MCF 10A (cell line): ENCODE measurements at regions not wholly inside any gene's neighbourhood (a gene's known extent, or its start where the extent isn't known, plus 50 kb on each side); places are given as distances from the start of the nearest gene placed in this dataset.
A peak's percentile ranks its signal among the peaks of the same experiment; 100 is the strongest.

ENCODE experiments used
- BruUV-seq: library from RNA; stranded (reverse); fragments of 400-500 nt; replicated peaks from 2 replicates; lab custom pipeline; 2021; lab: Mats Ljungman, UMichigan
- CTCF ChIA-PET: fragments of 300-600 bp; sonication (Branson Sonifier 250); formaldehyde crosslinking; extraction: SDS; loops from one replicate; lab custom pipeline; 2021; ENCODE audit warnings: antibody characterized with exemption, inconsistent platforms; lab: Yijun Ruan, JAX
- POLR2A ChIA-PET: fragments of 300-600, 350-650 bp; sonication (Branson Sonifier 250); formaldehyde crosslinking; extraction: SDS; loops from one replicate; lab custom pipeline; 2020; ENCODE audit warnings: antibody characterized with exemption, inconsistent platforms; lab: Yijun Ruan, JAX
- DNase-seq: peaks from one replicate; pipeline ENCODE4 v3.0.0-alpha.2; 2018; ENCODE audit not compliant: unreplicated experiment
- H3K27ac Mint-ChIP-seq: one replicate; pipeline ENCODE4 v1.8.0; 2022; ENCODE audit warnings: mild to moderate bottlenecking, low read depth, mixed read lengths; ENCODE audit not compliant: unreplicated experiment
- H3K27me3 Mint-ChIP-seq: one replicate; pipeline ENCODE4 v1.8.0; 2022; ENCODE audit warnings: mixed read lengths; ENCODE audit not compliant: insufficient read depth, unreplicated experiment
- H3K36me3 Mint-ChIP-seq: one replicate; pipeline ENCODE4 v1.8.0; 2022; ENCODE audit warnings: mild to moderate bottlenecking, moderate library complexity, mixed read lengths; ENCODE audit not compliant: insufficient read depth, unreplicated experiment
- H3K4me1 Mint-ChIP-seq: one replicate; pipeline ENCODE4 v1.8.0; 2022; ENCODE audit warnings: mixed read lengths; ENCODE audit not compliant: insufficient read depth, unreplicated experiment
- H3K4me3 Mint-ChIP-seq: one replicate; pipeline ENCODE4 v1.8.0; 2022; ENCODE audit warnings: mild to moderate bottlenecking, moderate library complexity, mixed read lengths; ENCODE audit not compliant: unreplicated experiment
- H3K9me3 Mint-ChIP-seq: one replicate; pipeline ENCODE4 v1.8.0; 2022; ENCODE audit warnings: mixed read lengths; ENCODE audit not compliant: unreplicated experiment
- CTCF ChIP-seq: fragments of 200-600 bp; IDR thresholded peaks from one replicate; pipeline ENCODE4 v1.8.0; 2022; ENCODE audit warnings: antibody characterized with exemption, mild to moderate bottlenecking; ENCODE audit not compliant: unreplicated experiment
- intact Hi-C: fragments of 100-400 bp; cut with micrococcal nuclease; formaldehyde crosslinking; loops from 2 replicates; pipeline ENCODE4 v1.14.1; 2022

DNA sequence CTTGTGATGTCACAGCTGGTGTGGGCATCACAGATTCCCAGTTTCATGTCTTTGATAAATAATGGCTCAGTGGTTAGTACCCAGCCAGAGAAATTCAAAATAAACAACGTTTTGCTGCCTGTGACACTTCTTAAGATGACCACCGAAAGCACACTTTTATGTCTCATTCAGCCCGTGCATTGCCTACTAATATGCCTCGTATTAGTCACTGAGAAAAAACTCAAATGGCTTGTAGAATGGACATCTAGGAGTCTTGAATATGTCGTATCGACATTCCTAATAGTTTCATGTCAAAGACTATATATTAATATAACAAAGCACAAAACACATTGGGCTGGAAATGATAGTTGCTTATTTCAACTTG lies 103.9 kb upstream of the FAT1 start:
- Mint-ChIP-seq H3K4me3 (no peak overlapping the region), H3K36me3 (no peaks in the 10 kb centered on the region), H3K4me1 (peaks cover 19% of the 10 kb centered on the region), H3K9me3 (no peaks in the 10 kb centered on the region), H3K27me3 (no peaks in the 10 kb centered on the region), H3K27ac (no peak overlapping the region)
- no TSS peak for BruUV-seq
- CTCF ChIA-PET, result no interaction called here
- TF ChIP-seq CTCF, result no peak
- intact Hi-C loops, result no loop called here
- no peak for DNase-seq
- POLR2A ChIA-PET, result no interaction called here

DNA sequence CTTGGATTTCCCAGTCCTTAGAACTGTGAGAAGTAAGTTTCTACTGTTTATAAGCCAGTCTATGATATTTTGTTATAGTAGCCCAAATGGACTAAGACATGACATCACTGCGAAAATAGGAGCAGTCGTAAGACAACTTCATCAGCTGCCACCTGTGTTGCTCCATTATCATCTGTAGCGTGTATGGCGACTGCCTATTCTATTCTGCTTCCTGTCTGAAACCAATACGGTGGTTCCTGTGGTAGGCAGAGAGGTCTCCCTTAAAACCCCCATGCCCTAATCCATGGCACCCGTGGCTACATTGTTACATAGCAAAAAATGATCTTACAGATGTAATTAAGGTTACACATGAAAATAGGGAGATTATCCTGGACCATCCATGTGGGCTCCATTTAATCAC lies 105.4 kb upstream of the FAT1 start:
- no TSS peak for BruUV-seq
- no peaks in the 10 kb centered on the region for H3K36me3 Mint-ChIP-seq
- CTCF ChIA-PET, result interaction anchor here (0.6 kb wide), 1 partner anchor 10 kb away, joined by 4 read pairs; no protein-coding TSS in a partner anchor
- POLR2A ChIA-PET, result interaction anchor here (0.9 kb wide), 1 partner anchor 83 kb away, joined by 3 read pairs; no protein-coding TSS in a partner anchor
- H3K27ac Mint-ChIP-seq, result peak overlapping the region; percentile 4
- intact Hi-C loops, result no loop called here
- H3K27me3 Mint-ChIP-seq, result no peaks in the 10 kb centered on the region
- no peak for TF ChIP-seq CTCF
- no peaks in the 10 kb centered on the region for H3K9me3 Mint-ChIP-seq
- no peak overlapping the region for H3K4me3 Mint-ChIP-seq
- peaks cover 19% of the 10 kb centered on the region for H3K4me1 Mint-ChIP-seq
- DNase-seq, result no peak

- Mint-ChIP-seq H3K27ac (peak overlapping the region; percentile 4), H3K9me3 (no peaks in the 10 kb centered on the region), H3K4me1 (peaks cover 19% of the 10 kb centered on the region), H3K4me3 (peak overlapping the region; percentile 5), H3K36me3 (no peaks in the 10 kb centered on the region), H3K27me3 (no peaks in the 10 kb centered on the region)
- intact Hi-C loops, result no loop called here
- ChIA-PET POLR2A (interaction anchor here (0.6 to 1.4 kb wide), 7 partner anchors 10 to 1331 kb away, joined by 3 to 5 read pairs (median 3); no protein-coding TSS in a partner anchor), CTCF (interaction anchor here (1.4 kb wide), 1 partner anchor 22 kb away, joined by 4 read pairs; no protein-coding TSS in a partner anchor)
- peak; percentile 77 for DNase-seq
- TF ChIP-seq CTCF, result no peak
- no TSS peak for BruUV-seq
Observed at GRCh38 chr4:186829740-186830449, 106.2 kb upstream of the FAT1 start.

GRCh38 chr4:186831574-186831973 lies 107.9 kb upstream of the FAT1 start:
- intact Hi-C loops, result no loop called here
- POLR2A ChIA-PET, result no interaction called here
- DNase-seq, result peak; percentile 21

More at GRCh38 chr4:186831574-186831973, 107.9 kb upstream of the FAT1 start:
- no peaks in the 10 kb centered on the region for H3K36me3 Mint-ChIP-seq
- H3K4me3 Mint-ChIP-seq, result no peak overlapping the region
- peaks cover 19% of the 10 kb centered on the region for H3K4me1 Mint-ChIP-seq
- no TSS peak for BruUV-seq
- no peaks in the 10 kb centered on the region for H3K9me3 Mint-ChIP-seq
- peak overlapping the region; percentile 13 for H3K27ac Mint-ChIP-seq
- CTCF ChIA-PET, result interaction anchor here (1.4 kb wide), 1 partner anchor 20 kb away, joined by 4 read pairs; no protein-coding TSS in a partner anchor
- H3K27me3 Mint-ChIP-seq, result no peaks in the 10 kb centered on the region
- TF ChIP-seq CTCF, result no peak
